HUDEP-2 (cell line): ENCODE measurements at regions not wholly inside any gene's neighbourhood (a gene's known extent, or its start where the extent isn't known, plus 50 kb on each side); places are given as distances from the start of the nearest gene placed in this dataset.
"Not testable (repeated sequence)": the region's sequence is repeated elsewhere in the genome, so short reads cannot be mapped to it uniquely, and the experiment has no call there.

Source experiments
- DNase-seq, 76 experiments: peaks; one replicate each; lab custom pipeline; 2025; ENCODE audit not compliant: unreplicated experiment in 76 of 76; lab: John Stamatoyannopoulos, UW

DNA sequence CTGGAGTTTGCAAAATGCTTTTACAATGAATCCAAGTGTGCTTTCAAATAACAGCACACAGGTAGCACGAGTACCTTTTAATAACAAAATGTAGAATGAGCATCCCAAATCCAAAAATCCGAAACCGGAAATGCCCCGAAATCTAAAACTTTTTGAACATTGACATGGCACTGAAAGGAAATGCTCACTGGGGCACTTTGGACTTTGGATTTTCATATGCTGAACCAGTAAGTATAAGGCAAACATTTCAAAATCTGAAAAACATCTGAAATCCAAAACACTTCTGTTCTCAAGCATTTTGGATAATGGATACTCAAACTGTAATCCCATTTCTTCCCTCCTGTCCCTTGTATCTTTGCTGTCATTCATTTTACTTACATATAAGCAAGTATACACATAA lies 50.1 kb downstream of the GCNT4 start:
- no peak for DNase-seq

DNA sequence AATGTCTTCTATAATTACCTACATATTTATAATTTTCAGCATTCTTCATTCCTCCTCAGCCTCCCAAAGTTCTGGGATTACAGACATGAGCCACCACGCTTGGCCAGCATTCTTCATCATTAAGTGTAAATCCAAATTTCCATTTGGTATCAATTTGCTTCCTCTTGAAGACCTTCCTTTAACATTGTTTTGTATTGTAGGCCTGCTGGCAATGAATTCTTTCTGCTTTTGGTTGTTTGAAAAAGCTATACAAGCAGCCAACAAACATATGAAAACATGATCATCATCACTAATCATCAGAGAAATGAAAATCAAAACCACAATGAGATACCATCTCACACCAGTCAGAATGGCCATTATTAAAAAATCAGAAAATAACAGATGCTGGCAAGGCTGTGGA lies 56.4 kb downstream of the GCNT4 start:
- DNase-seq: no peak

DNA sequence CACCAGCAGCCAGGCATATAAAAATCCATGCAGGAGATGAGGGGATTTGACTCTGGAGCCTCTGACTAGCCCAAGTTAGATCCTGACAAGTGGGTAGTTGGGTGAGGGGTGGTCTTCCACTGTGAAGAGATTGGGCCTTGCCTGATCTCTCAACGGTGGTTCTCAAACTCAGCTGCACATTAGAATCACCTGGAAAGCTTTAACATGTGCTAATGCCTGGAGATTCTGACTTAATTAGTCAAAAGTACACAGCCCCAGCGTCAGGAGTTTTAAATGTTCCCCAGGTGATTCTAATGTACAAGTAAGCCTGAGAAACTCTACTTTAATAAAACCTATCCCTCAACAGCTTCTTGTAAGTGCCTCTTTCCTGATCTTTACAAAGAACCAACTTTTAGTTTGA lies 57.5 kb downstream of the GCNT4 start:
- DNase-seq: no peak

DNA sequence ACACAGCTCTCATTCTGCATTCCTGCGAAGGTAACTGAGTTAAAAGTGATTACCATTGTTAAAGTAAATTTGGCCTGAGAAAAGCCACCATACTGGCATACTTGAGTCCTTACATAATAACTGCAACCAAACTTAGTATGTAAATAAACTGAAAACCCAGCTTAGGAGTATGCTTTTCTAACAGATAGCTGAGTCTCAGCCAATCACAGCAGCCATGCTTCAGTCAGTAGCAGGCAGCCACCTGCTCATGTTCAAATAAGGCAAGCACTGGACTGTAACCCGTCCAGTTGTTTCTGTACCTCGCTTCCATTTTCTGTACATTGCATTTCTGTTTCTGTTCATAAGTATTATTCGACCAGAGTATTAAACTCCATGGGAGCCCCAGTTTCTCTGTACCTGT lies 58.6 kb downstream of the GCNT4 start:
- no peak for DNase-seq

DNA sequence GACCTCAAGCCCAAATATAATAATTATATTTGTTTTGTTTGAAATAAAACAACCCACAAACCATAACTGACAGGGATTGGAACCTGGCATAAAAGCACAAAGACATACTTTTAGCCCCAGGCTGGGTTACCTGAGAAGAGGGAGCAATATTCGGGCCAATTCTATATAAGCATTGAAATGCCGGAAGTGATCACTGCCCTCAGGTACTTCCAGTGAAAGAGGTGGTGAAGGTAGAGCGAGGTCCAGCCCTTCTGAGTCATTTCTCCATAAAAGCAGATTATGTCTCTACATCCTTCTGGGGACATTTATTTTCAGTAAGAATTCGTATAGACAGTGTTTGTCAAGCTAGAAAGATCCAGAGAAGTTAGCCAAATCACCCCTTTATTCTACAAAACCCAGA lies 59.6 kb downstream of the GCNT4 start:
- DNase-seq: no peak

DNA sequence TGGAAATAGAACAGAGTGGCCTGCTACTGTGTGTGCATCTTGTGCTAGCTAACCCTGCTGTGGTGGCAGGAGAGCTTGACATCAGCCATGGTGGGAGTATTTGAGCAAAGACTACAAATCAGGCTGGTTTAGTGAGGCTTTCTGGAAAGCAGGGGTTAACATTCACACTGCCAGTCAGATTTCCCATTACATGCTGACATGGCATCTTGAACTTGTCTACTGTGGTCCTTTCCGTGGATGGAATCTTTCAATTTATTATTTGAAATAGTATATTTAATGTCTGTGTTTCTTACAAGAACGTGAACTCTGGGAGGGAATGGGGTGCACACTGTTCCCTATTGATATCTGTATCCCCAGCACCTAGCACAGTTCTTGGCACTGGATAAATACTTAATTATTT lies 60.8 kb downstream of the GCNT4 start:
- DNase-seq: no peak

DNA sequence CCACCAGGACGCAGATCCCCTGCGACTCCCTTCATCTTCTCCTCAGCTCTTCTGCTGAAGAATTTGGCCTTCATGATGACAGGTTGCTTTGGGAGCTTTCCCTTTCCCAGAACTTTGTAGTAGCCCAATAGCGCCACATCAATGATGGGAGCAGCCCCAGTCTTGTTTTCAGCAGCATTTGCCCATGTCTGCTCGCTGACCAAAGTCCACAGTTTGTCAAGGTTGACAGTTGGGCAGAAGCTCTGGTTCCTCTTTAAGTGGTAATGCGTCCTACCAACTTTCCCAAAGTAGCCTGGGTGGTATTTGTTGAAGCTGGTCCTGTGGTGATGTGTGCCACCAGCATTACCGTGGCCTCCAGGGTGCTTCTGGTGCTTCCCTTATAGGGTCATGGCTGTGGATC lies 62.2 kb downstream of the GCNT4 start:
- no peak for DNase-seq

DNA sequence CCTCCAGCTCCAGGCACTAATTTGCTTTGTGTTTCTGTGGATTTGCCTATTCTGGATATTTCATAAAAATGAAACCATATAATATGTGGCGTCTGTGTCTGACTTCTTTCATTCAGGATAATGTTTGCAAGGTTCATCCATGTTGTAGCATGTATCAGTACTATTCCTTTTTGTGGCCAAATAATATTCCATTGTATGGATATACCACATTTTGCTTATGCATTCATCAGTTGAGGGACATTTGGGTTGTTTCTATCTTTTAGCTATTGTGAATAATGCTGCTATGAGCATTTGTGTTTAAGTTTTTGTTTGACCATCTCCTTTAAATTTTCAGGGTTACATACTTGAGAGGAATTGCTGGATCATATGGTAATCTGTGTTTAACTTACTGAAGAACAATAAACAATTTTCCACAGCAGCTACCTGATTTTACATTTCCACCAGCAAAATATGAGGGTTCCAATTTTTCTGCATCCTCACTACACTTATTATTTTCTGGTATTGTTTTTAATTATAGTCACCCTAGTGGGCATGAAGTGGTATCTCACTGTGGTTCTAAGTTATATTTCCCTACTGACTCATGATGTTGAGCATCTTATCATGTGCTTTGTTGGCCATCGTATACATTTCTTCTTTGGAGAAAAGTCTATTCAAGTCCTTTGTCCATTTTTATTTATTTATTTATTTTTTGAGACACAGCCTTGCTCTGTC lies 63.9 kb downstream of the GCNT4 start:
- DNase-seq: no peak

DNA sequence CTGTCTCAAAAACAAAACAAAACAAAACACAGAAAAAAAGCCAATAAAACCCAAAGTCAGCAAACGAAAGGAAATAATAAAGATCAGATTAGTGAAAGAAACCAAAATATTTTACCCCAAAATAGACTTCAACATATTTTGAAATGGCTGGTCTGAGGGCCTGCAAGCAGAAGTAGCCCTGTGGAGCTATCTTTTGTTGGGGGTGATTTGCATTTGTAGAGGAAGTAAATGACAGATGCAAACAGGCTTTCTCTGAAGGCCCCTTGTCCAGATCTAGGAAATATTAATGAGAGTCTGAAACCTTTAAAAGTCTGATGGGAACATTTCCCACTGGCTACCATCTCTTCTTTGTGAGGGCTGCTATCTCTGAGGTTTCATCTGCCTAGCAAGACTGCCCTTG lies 74.0 kb downstream of the GCNT4 start:
- DNase-seq: no peak

DNA sequence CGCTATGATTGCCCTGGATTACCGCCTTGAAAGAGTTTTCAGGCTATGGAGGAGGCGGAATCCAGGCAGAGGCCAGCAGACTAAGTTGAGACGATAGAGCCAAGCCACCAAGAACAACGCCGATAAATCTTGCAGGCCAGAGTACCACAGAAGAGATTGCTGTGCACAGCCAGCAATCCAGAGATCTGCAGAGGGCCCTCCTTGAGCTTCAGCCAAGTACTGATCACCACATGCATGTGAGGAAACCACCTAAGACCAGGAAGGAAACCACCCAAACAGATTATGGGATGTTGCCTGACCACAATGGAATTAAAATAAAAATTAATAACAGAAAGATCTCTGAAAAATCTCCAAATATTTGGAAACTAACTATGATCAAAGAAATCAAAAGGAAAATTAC lies 74.9 kb downstream of the GCNT4 start:
- peak in 2 of 76 experiments; percentile 10 to 11 for DNase-seq

DNA sequence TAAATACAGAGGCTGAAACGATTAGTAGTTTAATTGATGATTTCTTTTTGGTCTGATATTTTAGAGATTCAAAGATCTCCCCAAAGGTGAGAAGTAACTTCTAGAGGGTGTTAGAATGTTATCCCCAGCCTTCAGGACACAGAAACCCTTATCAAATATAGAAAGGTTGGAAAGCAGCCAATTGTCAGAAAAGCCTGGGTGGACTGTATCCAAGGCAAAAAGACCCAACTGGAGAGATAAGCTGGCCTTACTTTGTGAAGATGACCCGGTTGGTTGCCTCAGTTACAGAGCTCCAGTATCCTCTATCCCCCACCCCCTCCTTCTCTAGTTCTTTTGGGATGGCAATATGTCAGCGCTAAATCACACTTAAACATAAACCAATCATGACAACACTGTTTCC lies 75.7 kb downstream of the GCNT4 start:
- peak in 26 of 76 experiments; percentile 1 to 60 (median 17) for DNase-seq

DNA sequence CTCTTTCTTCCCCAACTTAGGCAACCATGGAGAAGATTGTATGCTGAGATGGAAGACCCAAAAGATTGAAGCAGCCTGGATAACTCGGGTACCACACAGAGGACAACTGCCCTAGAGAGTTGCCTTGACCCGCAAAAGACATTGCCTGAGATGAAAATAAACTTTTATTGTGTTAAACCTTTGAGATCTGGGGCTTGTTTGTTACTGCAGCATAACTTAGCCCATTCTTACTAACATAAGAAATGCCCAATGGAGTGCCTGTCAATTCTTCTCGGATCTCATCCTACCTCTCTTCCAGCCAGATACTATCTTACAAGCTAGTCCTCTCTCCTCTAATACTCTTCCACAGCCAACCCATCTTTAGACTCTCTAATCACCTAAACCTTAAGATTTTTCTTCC lies 76.8 kb downstream of the GCNT4 start:
- no peak for DNase-seq

DNA sequence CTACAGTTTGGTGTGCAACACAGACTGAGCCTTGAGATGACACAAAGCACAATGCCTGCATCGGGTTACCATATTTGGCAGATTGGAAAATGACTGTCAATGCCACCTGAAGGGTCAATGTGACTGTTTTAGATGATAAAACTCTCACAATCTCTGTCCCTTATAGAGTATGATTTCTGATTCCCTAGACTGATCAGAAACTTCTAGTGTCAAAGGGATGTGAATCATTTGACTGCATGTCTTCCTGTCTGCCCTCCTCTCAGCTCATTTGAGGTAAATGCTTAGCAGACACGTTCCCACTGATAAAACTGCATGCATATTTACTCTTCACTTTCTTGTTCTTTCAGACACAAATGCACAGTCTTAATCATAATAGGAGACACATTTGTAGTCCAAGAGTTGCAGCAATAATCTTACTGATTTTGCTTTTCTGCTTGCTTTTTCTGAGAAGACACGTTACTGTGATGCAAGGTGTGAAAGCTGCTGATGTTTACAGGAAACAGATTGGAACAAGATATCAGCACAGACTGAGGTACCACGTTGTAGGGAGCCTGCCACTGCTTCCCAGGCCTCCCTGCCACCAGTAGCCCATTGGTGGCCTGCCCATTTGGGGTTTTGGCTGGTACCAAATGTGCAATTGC lies 77.8 kb downstream of the GCNT4 start:
- DNase-seq: no peak

DNA sequence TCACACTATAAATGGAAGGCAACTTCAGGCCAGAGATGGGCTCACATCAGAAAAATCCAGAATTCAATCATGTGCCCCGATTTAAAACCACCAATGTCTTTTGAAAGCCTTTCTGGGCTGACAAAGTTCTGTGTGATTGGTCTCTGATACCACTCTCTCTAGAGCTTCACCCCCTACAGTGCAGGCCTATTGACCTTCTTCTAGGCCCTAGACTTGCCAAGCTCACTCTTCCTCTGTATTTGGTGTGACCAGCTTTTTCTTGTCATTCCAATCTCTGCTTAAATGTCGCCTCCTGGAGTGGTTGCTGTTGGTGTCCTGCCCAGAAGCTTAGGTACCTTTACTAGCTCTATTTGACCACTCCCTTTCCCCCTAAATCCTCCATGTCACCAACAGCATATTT lies 78.7 kb downstream of the GCNT4 start:
- DNase-seq: no peak

DNA sequence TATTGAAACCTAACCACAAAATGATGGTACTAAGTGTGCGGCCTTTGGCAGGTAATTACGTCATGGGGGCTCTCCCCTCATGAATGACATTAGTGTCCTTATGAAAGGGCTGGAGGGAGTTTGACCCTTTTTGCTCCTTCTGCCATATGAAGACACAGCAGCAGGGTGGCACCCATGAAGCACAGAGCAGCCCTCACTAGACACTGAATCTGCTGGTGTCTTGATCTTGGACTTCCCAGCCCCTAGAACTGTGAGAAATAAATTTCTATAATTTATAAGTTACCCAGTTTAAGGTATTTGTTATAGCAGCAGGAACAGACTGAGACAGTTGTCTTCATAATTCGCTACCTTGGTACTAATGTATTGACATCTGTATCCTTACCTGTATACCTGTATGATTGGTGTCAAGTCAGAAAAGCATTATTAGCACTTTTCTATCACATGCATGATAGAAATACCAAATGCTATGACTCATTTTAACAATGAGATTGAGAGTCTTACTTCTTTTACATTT lies 80.4 kb downstream of the GCNT4 start:
- DNase-seq: no peak

DNA sequence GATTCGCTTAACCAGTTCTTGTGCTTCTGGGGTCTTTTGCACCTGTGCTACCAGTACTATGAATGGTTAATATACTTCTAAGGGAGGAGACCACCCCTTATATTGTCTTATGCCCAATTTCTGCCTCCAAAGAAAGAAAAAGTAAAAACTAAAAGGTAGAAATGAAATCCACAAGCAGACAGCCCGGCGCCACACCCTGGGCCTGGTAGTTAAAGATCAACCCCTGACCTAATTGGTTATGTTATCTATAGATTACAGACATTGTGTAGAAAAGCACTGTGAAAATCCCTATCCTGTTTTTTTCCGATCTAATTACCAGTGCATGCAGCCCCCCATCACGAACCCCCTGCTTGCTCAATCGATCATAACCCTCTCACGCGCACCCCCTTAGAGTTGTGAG lies 81.5 kb downstream of the GCNT4 start:
- DNase-seq: not testable (repeated sequence)

DNA sequence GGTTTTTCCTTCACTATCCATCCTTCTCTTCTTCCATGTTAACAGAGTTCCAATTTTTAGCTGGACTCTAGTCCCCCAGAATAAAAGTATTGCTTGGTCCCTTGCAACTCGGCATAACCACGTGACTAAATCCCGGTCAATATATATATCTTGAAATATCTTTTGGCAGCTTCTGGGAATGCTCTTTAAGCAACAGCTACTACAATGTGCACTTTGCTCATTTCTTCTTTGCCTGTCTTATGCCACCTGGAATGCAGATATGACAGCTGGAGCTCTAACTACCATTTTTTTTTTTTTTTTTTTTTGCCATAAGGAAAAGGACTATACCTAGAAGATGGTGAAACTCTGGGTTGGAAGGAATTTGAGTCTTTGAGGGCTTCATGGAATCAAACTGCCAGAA lies 82.6 kb downstream of the GCNT4 start:
- no peak for DNase-seq

DNA sequence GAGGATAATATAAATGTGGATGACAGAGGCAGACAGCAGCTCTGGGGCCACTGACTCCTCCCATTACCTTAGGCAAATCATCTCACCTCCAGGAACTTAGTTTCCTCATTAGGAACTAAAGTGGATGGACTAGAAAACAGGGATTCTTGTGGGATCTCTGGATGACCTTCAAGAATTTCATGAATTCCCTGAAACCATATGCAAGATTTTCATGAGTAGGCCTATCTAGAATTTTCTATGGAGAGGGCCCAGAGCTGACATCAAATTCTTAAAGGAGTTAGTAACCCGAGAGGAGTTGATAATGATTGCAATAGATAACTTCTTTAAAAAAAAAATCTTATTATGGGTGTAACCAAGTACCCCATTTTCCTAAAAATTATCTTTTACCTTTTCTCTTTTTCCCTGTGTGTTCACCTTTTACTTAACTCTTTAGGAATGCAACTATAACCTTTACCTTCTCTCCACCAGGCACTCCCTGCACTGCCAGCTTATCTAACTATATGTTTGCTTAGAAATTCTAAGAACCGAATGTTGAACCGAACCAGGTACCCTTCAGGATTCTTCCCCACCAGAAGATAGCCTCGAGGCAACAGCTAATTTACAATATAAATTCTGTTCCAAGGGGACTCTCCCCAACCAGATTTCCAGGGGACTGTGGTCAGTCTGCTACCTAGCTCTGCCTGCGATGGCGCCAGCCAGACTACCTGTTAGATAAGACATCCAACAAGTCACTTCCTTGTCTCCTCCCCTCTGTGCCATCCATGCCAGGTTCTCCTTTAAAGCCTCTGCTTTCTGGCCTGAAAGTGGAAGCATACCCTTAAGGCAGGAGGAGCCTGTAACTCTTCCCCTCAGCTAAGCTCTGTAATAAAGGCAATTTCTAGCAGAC lies 86.0 kb downstream of the GCNT4 start:
- no peak for DNase-seq

DNA sequence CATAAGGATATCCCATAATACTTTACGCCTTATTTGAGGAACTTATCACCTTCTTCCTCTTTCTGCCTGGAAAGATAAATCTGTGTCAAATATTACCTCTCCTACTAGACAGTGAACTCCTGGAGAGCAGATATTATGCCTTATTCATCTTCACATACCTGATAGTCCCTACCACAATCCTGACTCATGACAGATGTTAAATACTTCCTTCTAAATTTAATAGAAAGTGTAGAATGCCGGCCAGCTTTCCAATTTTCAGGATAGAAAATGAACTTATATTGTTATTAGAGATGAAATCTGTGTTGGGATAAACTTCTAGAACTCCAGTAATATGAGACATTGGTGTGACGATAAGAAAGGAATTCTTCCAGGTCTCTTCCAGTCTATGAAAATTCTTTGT lies 89.0 kb downstream of the GCNT4 start:
- DNase-seq: no peak

DNA sequence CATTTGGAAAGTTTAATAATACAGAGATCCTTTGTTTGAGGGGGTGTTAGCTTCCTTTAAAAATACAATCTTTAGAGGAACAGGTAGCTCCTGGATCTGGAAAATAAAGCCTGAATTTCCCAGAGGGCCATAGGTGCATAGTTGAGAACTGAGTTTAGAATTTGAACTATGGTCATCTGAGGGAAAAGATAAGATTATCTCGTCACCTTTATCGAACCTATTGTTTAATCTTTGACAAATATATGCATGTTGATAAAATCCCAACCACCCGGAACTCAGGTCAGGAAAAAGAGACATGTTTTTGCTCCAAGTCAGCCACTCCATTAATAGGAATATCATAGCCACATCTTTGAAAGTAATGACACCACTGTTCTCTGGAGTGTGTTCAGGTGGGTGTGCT lies 91.7 kb upstream of the FAM169A start:
- no peak for DNase-seq

DNA sequence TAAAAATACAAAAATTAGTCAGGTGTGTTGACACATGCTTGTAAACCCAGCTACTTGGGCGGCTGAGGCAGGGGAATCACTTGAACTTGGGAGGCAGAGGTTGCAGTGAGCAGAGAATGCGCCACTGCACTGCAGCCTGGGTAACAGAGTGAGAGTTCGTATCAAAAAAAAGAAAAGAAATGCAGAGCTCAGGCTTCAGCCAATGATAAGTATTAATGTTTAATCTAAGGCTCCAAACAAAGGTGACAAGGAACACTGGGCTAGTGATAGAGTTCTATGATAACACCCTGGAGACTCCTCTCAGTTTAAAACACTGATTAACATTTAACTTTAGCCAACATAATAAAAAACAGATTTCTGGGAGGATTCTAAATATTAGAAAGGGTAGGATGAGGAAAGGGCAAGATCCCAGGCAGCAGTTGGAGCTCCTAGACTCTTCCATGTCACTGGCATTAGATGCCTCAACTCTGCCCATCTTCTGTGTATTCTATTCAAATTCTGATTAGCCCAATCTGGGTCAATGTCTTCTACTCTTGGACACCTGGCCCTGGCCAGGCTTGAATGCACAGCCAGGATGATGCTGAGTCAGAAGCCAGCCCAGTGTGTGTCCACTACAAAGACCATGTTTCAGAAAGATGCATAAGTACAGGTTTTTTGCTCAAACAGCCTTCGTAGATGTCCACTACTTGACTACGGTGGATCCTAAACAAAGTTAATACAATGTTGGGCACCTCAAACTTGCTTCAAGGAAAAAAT lies 91.0 kb upstream of the FAM169A start:
- DNase-seq: no peak
